Heart left ventricle (tissue), 13 donors: ENCODE measurements at regions not wholly inside any gene's neighbourhood (a gene's known extent, or its start where the extent isn't known, plus 50 kb on each side); places are given as distances from the start of the nearest gene placed in this dataset.

Experiments used
- CTCF ChIP-seq, 12 donors: fragments of 200-600 bp; sonication (generic) in 4 of 12; IDR thresholded peaks; one replicate each; pipeline versions ENCODE4 v1.5.0 to v1.8.0; 2018 to 2022; ENCODE audit warnings: antibody characterized with exemption in 12 of 12, mild to moderate bottlenecking in 5 of 12
- POLR2A ChIP-seq, 2 donors: fragments of 450-650 bp; IDR thresholded peaks; one replicate each; pipeline ENCODE4 v1.6.1; 2017; ENCODE audit warnings: antibody characterized with exemption in 2 of 2, mild to moderate bottlenecking in 2 of 2, moderate library complexity in 2 of 2
- donor health status: ischemic (EF 13 %, LVEDD 7.1; RV severe dilation, severe dysfunction).
- donor health status: DM: no; HTN: yes; CAD: no.
- donor health status: DM: no; HTN: no; CAD: no.
- donor health status: ischemic (EF 25% LVEDD 6.9; RV normal size, moderate dysfunction).
- donor health status: ischemic (EF 25% LVEDD 5.7; RV mildly dilated, moderate dysfunction).
- donor health status: ischemic (EF 35%, LVEDD 5.7; RV mildly dilated, moderate dysfunction).
- donor health status: nonischemic (EF 11% LVEDD 7.7; RV severe dilation, severe dysfunction).
- donor health status: DM: yes; HTN: yes; CAD: no.
- donor health status: PGD.
- donor health status: ischemic (EF 29% LVEDD 5.4; RV normal size, mild dysfunction).
- donor health status: nonischemic (EF 23%, LVEDD 6.1; RV moderate dilation, normal function).

- TF ChIP-seq POLR2A (IDR thresholded peaks at IDR 0.05) (no peak), CTCF (IDR thresholded peaks at IDR 0.05) (no peak)
Observed at GRCh38 chr1:213615226-213615916, 372.4 kb upstream of the PROX1 start.
